ENCODE measurements at regions not wholly inside any gene's neighbourhood (a gene's known extent, or its start where the extent isn't known, plus 50 kb on each side); places are given as distances from the start of the nearest gene placed in this dataset.

DNA sequence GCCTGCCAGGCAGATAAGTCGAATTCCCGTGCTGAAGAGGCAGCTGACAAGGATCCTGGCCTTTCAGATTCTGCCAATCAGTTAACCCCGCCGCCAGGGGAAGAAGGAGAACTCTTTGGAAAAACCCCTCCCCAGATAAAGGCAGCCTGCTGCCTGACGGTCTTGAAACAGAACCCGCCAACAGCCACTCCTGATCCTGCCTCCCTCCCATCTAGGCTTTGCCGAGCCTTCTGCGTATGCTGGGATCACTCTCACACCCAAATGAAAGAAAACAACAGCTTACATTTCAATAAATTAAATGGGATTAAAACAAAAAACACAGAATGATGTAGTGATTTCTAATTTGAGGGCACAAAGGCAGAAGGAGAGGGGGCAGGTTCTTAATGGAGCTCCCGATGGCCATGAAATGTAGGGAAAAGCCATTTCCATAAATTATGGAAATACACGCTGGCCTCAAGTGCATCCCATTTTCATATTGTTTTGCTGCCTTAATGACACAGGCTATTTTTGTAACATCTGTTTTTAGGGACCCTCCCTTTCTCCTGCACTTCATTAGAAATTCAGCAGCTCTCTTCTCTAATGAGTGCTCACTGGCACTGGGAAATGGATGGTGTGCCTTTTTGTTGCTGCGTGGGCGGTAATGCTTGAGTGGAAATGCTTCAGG, 319.1 kb downstream of the MED10 start:
- 83% methylated on average over 12 of the region's 12 CpGs for WGBS (ENCODE audit: insufficient coverage)
- no peak for ATAC-seq
- Mint-ChIP-seq H3K27ac (no peak overlapping the region), H3K9me3 (no peaks in the 10 kb centered on the region), H3K27me3 (ENCODE audit: low read depth in 2 of 2) (no peaks in the 10 kb centered on the region), H3K4me1 (no peaks in the 10 kb centered on the region), H3K4me3 (no peak overlapping the region), H3K36me3 (no peaks in the 10 kb centered on the region)
- no peak overlapping the region for H3K4me3 ChIP-seq (ENCODE audit: low read length)
- no peak for DNase-seq
- H3K9me3 ChIP-seq (ENCODE audit: control insufficient read depth, insufficient read depth, low read length) = no peaks in the 10 kb centered on the region
- H3K36me3 ChIP-seq (ENCODE audit: control insufficient read depth, insufficient read depth, low read length) = no peaks in the 10 kb centered on the region
- H3K4me1 ChIP-seq (ENCODE audit: control insufficient read depth, insufficient read depth, low read length) = no peaks in the 10 kb centered on the region
- TF ChIP-seq, protein P1, sequence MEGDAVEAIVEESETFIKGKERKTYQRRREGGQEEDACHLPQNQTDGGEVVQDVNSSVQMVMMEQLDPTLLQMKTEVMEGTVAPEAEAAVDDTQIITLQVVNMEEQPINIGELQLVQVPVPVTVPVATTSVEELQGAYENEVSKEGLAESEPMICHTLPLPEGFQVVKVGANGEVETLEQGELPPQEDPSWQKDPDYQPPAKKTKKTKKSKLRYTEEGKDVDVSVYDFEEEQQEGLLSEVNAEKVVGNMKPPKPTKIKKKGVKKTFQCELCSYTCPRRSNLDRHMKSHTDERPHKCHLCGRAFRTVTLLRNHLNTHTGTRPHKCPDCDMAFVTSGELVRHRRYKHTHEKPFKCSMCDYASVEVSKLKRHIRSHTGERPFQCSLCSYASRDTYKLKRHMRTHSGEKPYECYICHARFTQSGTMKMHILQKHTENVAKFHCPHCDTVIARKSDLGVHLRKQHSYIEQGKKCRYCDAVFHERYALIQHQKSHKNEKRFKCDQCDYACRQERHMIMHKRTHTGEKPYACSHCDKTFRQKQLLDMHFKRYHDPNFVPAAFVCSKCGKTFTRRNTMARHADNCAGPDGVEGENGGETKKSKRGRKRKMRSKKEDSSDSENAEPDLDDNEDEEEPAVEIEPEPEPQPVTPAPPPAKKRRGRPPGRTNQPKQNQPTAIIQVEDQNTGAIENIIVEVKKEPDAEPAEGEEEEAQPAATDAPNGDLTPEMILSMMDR (IDR thresholded peaks at IDR 0.05) = no peak
- no peak overlapping the region for H3K27ac ChIP-seq (ENCODE audit: low read length)
- H3K27me3 ChIP-seq (ENCODE audit: control insufficient read depth, insufficient read depth, low read length) = no peaks in the 10 kb centered on the region
- intact Hi-C loops (cut with micrococcal nuclease) = no loop called here

DNA sequence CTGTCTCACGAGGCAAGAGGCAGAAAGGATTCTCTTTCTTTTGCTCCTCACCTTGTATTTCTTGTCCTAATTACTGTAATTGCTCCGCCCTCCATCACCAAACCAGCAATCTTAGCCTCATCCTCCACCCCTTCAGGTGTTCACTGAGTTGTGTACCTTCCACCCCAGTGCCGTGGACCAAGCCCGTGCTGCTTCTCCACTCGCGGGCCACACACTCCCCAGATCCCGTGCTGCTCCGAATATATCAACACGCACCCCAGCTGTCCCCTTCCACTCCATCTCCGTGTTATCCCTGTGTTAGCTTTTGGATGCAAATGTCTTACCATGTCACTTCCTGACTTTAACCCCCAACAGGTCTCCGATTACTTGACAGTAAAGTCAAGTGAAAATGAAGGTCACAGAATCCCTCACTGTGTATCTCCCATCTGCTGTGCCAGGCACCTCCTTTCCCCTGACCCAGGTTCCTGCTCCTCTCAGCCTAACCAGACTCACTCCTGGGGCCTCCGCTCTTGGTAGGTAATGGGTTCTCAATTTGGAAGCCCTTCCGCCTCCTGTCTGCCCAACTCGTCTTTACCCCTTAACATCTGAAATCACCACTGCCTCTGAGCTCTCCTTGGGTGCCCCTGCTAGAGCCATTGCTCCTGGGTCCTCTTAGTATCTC, 320.2 kb downstream of the MED10 start:
- H3K9me3 Mint-ChIP-seq = no peaks in the 10 kb centered on the region
- H3K36me3 ChIP-seq (ENCODE audit: control insufficient read depth, insufficient read depth, low read length) = no peaks in the 10 kb centered on the region
- no peaks in the 10 kb centered on the region for H3K4me1 Mint-ChIP-seq
- WGBS (ENCODE audit: insufficient coverage) = 88% methylated on average over 14 of the region's 14 CpGs
- H3K4me3 ChIP-seq (ENCODE audit: low read length) = no peak overlapping the region
- no peaks in the 10 kb centered on the region for H3K27me3 ChIP-seq (ENCODE audit: control insufficient read depth, insufficient read depth, low read length)
- no peaks in the 10 kb centered on the region for H3K36me3 Mint-ChIP-seq
- H3K4me1 ChIP-seq (ENCODE audit: control insufficient read depth, insufficient read depth, low read length) = no peaks in the 10 kb centered on the region
- no peak for ATAC-seq
- H3K27ac ChIP-seq (ENCODE audit: low read length) = no peak overlapping the region
- TF ChIP-seq, protein P1 (IDR thresholded peaks at IDR 0.05) = no peak
- no peak overlapping the region for H3K27ac Mint-ChIP-seq
- H3K9me3 ChIP-seq (ENCODE audit: control insufficient read depth, insufficient read depth, low read length) = no peaks in the 10 kb centered on the region
- intact Hi-C loops (cut with micrococcal nuclease) = no loop called here
- no peaks in the 10 kb centered on the region for H3K27me3 Mint-ChIP-seq (ENCODE audit: low read depth in 2 of 2)
- no peak for DNase-seq
- no peak overlapping the region for H3K4me3 Mint-ChIP-seq

DNA sequence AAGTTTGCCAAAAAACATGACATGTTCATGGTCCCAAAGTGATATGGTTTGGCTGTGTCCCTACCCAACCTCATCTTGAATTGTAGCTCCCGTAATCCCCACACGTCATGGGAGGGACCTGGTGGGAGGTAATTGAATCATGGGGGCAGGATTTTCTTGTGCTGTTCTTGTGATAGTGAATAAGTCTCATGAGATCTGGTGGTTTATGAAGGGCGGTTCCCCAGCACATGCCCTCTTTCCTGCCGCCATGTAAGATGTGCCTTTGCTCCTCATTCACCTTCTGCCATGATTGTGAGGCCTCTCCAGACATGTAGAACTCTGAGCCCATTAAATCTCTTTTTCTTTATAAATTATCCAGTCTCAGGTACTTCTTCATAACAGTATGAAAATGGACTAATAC, 322.1 kb downstream of the MED10 start:
- no peaks in the 10 kb centered on the region for H3K4me1 ChIP-seq (ENCODE audit: control insufficient read depth, insufficient read depth, low read length)
- H3K36me3 ChIP-seq (ENCODE audit: control insufficient read depth, insufficient read depth, low read length) = no peaks in the 10 kb centered on the region
- TF ChIP-seq, protein P1 (IDR thresholded peaks at IDR 0.05) = no peak
- H3K27me3 ChIP-seq (ENCODE audit: control insufficient read depth, insufficient read depth, low read length) = no peaks in the 10 kb centered on the region
- no peaks in the 10 kb centered on the region for H3K4me1 Mint-ChIP-seq
- H3K27ac Mint-ChIP-seq = no peak overlapping the region
- no peaks in the 10 kb centered on the region for H3K27me3 Mint-ChIP-seq (ENCODE audit: low read depth in 2 of 2)
- H3K4me3 ChIP-seq (ENCODE audit: low read length) = no peak overlapping the region
- H3K4me3 Mint-ChIP-seq = no peak overlapping the region
- H3K9me3 Mint-ChIP-seq = no peaks in the 10 kb centered on the region
- no peak overlapping the region for H3K27ac ChIP-seq (ENCODE audit: low read length)
- ATAC-seq (no peak), DNase-seq (no peak)
- H3K9me3 ChIP-seq (ENCODE audit: control insufficient read depth, insufficient read depth, low read length) = no peaks in the 10 kb centered on the region
- intact Hi-C loops (cut with micrococcal nuclease) = no loop called here
- 85% methylated on average over 4 of the region's 4 CpGs for WGBS (ENCODE audit: insufficient coverage)
- H3K36me3 Mint-ChIP-seq = no peaks in the 10 kb centered on the region

DNA sequence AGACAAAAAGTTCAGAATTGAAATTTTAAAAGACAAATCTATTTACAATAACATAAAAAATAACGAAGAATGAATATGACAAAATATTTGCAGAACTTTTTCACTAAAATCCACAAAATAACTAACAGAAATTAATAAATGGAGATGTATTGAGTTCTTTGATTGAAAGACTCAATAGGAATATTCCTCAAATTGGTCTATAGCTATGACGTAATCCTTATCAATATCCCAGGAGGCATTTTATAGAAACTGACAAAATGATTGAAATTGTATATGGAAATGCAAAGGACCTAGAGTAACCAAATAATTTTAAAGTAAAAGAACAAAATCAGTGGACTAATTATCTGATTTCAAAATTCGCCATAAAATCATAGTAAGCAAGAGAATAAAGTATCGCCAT, 328.7 kb downstream of the MED10 start:
- H3K4me3 ChIP-seq (ENCODE audit: low read length) = no peak overlapping the region
- no peaks in the 10 kb centered on the region for H3K4me1 Mint-ChIP-seq
- TF ChIP-seq, protein P1 (IDR thresholded peaks at IDR 0.05) = no peak
- H3K4me1 ChIP-seq (ENCODE audit: control insufficient read depth, insufficient read depth, low read length) = no peaks in the 10 kb centered on the region
- H3K27ac Mint-ChIP-seq = no peak overlapping the region
- no peaks in the 10 kb centered on the region for H3K36me3 ChIP-seq (ENCODE audit: control insufficient read depth, insufficient read depth, low read length)
- no peaks in the 10 kb centered on the region for H3K9me3 ChIP-seq (ENCODE audit: control insufficient read depth, insufficient read depth, low read length)
- no CpG with 5 or more reads among the region's 4 CpGs for WGBS (ENCODE audit: insufficient coverage)
- H3K27me3 Mint-ChIP-seq (ENCODE audit: low read depth in 2 of 2) = no peaks in the 10 kb centered on the region
- peaks cover 0 to 4% of the 10 kb centered on the region in 2 donors for H3K9me3 Mint-ChIP-seq
- no peak overlapping the region for H3K4me3 Mint-ChIP-seq
- no peaks in the 10 kb centered on the region for H3K27me3 ChIP-seq (ENCODE audit: control insufficient read depth, insufficient read depth, low read length)
- H3K36me3 Mint-ChIP-seq = no peaks in the 10 kb centered on the region
- ATAC-seq (no peak), DNase-seq (no peak)
- no peak overlapping the region for H3K27ac ChIP-seq (ENCODE audit: low read length)
- intact Hi-C loops (cut with micrococcal nuclease) = no loop called here
